Keratinocyte (primary cell): ENCODE measurements at regions not wholly inside any gene's neighbourhood (a gene's known extent, or its start where the extent isn't known, plus 50 kb on each side); places are given as distances from the start of the nearest gene placed in this dataset.

Experiments
- DNase-seq: peaks from one replicate; pipeline ENCODE4 v3.0.0-alpha.2; 2011; ENCODE audit warnings: low read depth, missing footprints, low spot score
- FAIRE-seq: peaks from 2 replicates; lab custom pipeline; 2011; peaks lifted over from hg19 to GRCh38; lab: Jason Lieb, UNC
- H2AFZ ChIP-seq: 2 replicates; pipeline ENCODE4 v1.6.0; 2012; ENCODE audit warnings: low read length, control low read depth, inconsistent platforms; ENCODE audit not compliant: control insufficient read depth
- H3K27ac ChIP-seq: 2 replicates; pipeline ENCODE4 v1.5.1; 2011; ENCODE audit warnings: low read length; ENCODE audit not compliant: control insufficient read depth, insufficient read depth
- H3K27me3 ChIP-seq: 3 replicates; pipeline ENCODE4 v1.6.0; 2011; ENCODE audit warnings: low read length; ENCODE audit not compliant: control insufficient read depth, insufficient read depth; ENCODE audit errors: extremely low read depth
- H3K36me3 ChIP-seq, 2 experiments: 2 replicates in 1 of 2; 3 replicates in 1 of 2; pipeline ENCODE4 v1.5.1; 2011; ENCODE audit warnings: low read length in 2 of 2, mild to moderate bottlenecking in 1 of 2; ENCODE audit not compliant: control insufficient read depth in 2 of 2, insufficient read depth in 2 of 2; ENCODE audit errors: extremely low read depth in 1 of 2
- H3K4me1 ChIP-seq: 3 replicates; pipeline ENCODE4 v1.5.1; 2011; ENCODE audit warnings: low read length; ENCODE audit not compliant: control insufficient read depth, insufficient read depth; ENCODE audit errors: extremely low read depth
- H3K4me2 ChIP-seq: 3 replicates; pipeline ENCODE4 v1.6.0; 2011; ENCODE audit warnings: low read depth, low read length; ENCODE audit not compliant: control insufficient read depth, insufficient read depth; ENCODE audit errors: extremely low read depth
- H3K4me3 ChIP-seq, 3 experiments: fragments of 200-600 bp in 1 of 3; sonication (generic) in 1 of 3; 2 replicates in 2 of 3; 3 replicates in 1 of 3; pipeline ENCODE4 v1.5.1; 2011 to 2016; ENCODE audit warnings: low read length in 3 of 3, mild to moderate bottlenecking in 3 of 3, control low read depth in 2 of 3, inconsistent platforms in 1 of 3, low read depth in 1 of 3, mixed read lengths in 1 of 3, mixed run types in 1 of 3, moderate library complexity in 1 of 3; ENCODE audit not compliant: control insufficient read depth in 2 of 3, insufficient read depth in 2 of 3; ENCODE audit errors: extremely low read depth in 1 of 3
- H3K79me2 ChIP-seq: 2 replicates; pipeline ENCODE4 v1.6.0; 2012; ENCODE audit warnings: low read length; ENCODE audit not compliant: control insufficient read depth, insufficient read depth
- H3K9ac ChIP-seq: 3 replicates; pipeline ENCODE4 v1.6.0; 2011; ENCODE audit warnings: low read length; ENCODE audit not compliant: control insufficient read depth, insufficient read depth; ENCODE audit errors: extremely low read depth
- H3K9me1 ChIP-seq: 3 replicates; pipeline ENCODE4 v1.6.0; 2011; ENCODE audit warnings: low read length; ENCODE audit not compliant: control insufficient read depth, insufficient read depth; ENCODE audit errors: extremely low read depth
- H3K9me3 ChIP-seq: 2 replicates; pipeline ENCODE4 v1.5.1; 2012; ENCODE audit warnings: low read depth, low read length; ENCODE audit not compliant: control insufficient read depth
- H4K20me1 ChIP-seq: 3 replicates; pipeline ENCODE4 v1.6.0; 2011; ENCODE audit warnings: low read length; ENCODE audit not compliant: control insufficient read depth, insufficient read depth; ENCODE audit errors: extremely low read depth
- EZH2 ChIP-seq: IDR thresholded peaks from one replicate; pipeline ENCODE4 v1.6.1; 2012; ENCODE audit warnings: inconsistent platforms, mild to moderate bottlenecking, low read length, moderate library complexity
- dilution Hi-C: fragments of 300-500 bp; cut with MboI; formaldehyde crosslinking; loops from one replicate; pipeline ENCODE4 v1.7.0; 2020; ENCODE audit warnings: low sequenced_read_pairs; ENCODE audit not compliant: extremely low pct_ligation_motif_present
- TF ChIP-seq, protein P1 (sequence below), 3 experiments: IDR thresholded peaks in 1 of 3; conservative IDR thresholded peaks in 1 of 3; optimal IDR thresholded peaks in 1 of 3; 2 replicates in 2 of 3; 3 replicates in 1 of 3; pipeline versions ENCODE3 to v1.5.1; 2011; ENCODE audit warnings: low read length in 3 of 3, mild to moderate bottlenecking in 3 of 3, moderate library complexity in 2 of 3, control low read depth in 1 of 3, inconsistent platforms in 1 of 3; ENCODE audit not compliant: insufficient read depth in 2 of 3; ENCODE audit errors: extremely low read depth in 1 of 3

DNA sequence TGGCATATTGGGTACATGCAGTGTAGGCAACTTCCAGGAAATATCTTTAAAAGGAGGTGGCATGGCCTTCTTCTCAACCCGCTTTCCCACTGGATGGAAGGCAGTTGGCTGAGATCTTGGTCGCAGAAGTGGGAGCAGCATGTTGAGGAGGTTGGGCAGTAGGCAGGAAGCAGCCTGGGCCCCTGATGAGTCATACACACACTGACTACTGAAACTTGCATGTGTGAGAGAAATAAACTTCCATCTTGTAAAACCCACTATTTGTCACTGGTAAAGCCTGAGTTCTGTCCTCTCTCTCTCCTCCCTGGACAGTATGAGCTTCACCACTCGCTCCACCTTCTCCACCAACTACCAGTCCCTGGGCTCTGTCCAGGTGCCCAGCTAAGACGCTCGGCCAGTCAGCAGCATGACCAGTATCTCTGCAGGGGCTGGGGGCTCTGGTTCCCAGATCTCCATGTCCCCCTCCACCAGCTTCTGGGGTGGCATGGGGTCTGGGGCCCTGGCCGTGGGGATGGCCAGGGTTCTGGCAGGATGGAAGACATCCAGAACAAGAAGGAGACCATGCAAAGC is 233.8 kb upstream of the SPRED2 start:
- Histone ChIP-seq H3K9me3 (no peaks in the 10 kb centered on the region), H3K9me1 (no peaks in the 10 kb centered on the region), H3K27ac (no peak overlapping the region), H3K4me2 (no peak overlapping the region), H2AFZ (no peak overlapping the region), H3K9ac (no peak overlapping the region), H4K20me1 (no peaks in the 10 kb centered on the region), H3K36me3 (no peaks in the 10 kb centered on the region), H3K27me3 (peaks cover 3% of the 10 kb centered on the region), H3K79me2 (no peaks in the 10 kb centered on the region), H3K4me1 (peaks cover 8% of the 10 kb centered on the region), H3K4me3 (no peak overlapping the region)
- dilution Hi-C loops: no loop called here
- FAIRE-seq: no peak
- no peak for DNase-seq
- TF ChIP-seq, protein P1, sequence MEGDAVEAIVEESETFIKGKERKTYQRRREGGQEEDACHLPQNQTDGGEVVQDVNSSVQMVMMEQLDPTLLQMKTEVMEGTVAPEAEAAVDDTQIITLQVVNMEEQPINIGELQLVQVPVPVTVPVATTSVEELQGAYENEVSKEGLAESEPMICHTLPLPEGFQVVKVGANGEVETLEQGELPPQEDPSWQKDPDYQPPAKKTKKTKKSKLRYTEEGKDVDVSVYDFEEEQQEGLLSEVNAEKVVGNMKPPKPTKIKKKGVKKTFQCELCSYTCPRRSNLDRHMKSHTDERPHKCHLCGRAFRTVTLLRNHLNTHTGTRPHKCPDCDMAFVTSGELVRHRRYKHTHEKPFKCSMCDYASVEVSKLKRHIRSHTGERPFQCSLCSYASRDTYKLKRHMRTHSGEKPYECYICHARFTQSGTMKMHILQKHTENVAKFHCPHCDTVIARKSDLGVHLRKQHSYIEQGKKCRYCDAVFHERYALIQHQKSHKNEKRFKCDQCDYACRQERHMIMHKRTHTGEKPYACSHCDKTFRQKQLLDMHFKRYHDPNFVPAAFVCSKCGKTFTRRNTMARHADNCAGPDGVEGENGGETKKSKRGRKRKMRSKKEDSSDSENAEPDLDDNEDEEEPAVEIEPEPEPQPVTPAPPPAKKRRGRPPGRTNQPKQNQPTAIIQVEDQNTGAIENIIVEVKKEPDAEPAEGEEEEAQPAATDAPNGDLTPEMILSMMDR (optimal IDR thresholded peaks at IDR 0.05 in 1 of 3, IDR thresholded peaks at IDR 0.05 in 1 of 3, conservative IDR thresholded peaks at IDR 0.05 in 1 of 3; ENCODE audit: extremely low read depth in 1 of 3, insufficient read depth in 2 of 3, low read length in 3 of 3): no peak
- TF ChIP-seq EZH2: no peak

DNA sequence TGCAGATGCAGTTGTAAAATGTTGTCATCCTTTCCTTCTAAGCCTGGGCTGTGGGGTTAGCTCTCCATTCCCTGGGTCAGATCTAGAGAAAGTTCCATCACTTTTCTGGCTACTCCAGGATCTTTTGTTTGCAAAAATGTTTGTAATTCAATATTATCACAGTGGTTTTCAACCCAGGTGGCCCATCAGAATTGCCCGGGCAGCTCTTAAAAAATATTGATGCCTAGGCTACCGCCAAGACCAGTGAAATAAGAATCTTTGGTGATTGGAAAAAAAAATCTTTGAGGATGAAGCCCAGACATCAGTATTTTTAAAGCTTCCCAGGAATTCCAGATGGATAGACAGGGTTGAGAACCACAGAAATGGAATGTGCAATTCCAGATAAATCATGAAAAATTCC is 232.5 kb upstream of the SPRED2 start:
- Histone ChIP-seq H2AFZ (no peak overlapping the region), H3K9me1 (no peaks in the 10 kb centered on the region), H3K36me3 (no peaks in the 10 kb centered on the region), H3K9me3 (no peaks in the 10 kb centered on the region), H3K9ac (no peak overlapping the region), H3K4me2 (no peak overlapping the region), H4K20me1 (no peaks in the 10 kb centered on the region), H3K79me2 (no peaks in the 10 kb centered on the region), H3K27ac (no peak overlapping the region), H3K27me3 (peaks cover 3% of the 10 kb centered on the region), H3K4me1 (peaks cover 8% of the 10 kb centered on the region), H3K4me3 (no peak overlapping the region)
- FAIRE-seq: no peak
- TF ChIP-seq, protein P1 (optimal IDR thresholded peaks at IDR 0.05 in 1 of 3, IDR thresholded peaks at IDR 0.05 in 1 of 3, conservative IDR thresholded peaks at IDR 0.05 in 1 of 3; ENCODE audit: extremely low read depth in 1 of 3, insufficient read depth in 2 of 3, low read length in 3 of 3): no peak
- no peak for TF ChIP-seq EZH2
- dilution Hi-C loops: no loop called here
- DNase-seq: no peak
